ENCODE measurements at regions not wholly inside any gene's neighbourhood (a gene's known extent, or its start where the extent isn't known, plus 50 kb on each side); places are given as distances from the start of the nearest gene placed in this dataset.

DNA sequence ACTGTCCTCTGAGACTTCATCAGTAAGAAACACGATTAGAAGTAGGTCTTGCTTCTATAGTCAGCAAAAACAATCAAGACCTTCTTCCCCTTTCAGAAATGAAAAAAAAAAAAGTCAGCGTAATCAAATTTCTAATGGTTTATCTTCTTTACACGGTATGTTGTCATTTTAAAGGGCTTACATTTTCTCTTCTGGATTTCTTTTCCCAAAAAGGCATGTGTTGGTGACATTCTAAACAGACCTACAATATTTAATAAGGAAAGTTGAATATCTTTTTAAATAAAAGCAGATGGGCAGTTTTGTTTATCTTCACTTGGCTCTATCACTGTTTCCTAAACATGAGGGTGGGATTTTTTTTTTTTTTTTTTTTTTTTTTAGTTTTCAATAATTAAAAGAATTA lies 197.3 kb upstream of the ADAMTS9 start:
- no peak for DNase-seq (ENCODE audit: low spot score)

DNA sequence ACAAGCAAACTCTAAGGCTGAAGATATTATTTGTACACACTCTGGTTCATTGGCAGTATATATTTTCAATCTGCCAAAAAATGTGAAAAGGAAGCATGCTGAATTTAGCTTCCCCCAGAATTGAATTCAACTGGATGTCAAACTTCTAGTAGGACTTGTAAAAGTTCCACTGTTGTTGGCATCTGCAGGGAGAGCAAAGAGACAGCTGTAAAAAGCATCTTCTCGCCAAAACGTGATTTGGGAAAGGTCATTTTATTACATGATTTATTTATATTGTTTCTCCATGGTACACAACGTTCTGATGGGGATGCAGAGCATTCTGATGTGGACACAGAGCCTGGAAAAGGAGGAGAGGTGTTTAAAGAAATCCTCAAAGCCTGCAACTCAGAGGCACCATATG lies 196.7 kb upstream of the ADAMTS9 start:
- no peak for DNase-seq (ENCODE audit: low spot score)

DNA sequence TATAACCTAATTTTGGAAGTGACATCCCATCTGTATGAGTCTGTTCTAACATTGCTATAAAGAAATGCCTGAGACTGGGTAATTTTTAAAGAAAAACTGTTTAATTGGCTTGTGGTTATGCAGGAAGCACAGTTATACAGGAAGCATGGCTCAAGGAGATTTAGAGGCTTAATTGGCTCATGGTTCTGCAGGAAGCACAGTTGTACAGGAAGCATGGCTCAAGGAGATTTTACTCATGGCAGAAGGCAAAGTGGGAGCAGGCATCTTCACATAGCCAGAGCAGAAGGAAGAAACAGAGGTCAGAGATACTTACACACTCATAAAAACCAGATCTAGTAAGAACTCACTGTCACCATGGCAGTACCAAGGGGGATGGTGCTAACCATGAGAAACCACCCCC lies 193.1 kb upstream of the ADAMTS9 start:
- no peak for DNase-seq (ENCODE audit: low spot score)

DNA sequence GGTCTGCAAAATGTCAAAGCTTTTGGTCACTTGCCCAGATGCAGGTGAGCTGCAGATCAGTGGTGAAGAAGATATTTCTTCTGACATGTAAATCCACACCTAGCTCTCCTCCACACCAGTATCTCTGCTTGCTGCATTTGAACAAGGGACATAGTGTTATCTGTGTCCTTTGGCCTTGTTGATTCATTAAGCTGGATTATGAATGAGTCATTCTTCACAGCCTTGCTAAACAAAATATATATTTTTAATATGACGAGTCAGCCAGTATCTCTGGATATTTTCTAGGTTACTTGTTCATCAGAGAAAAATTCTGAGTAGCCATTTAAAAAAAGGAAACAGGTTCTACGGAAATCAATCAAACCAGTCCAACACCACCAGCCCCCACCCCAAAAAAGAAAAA lies 190.6 kb upstream of the ADAMTS9 start:
- DNase-seq (ENCODE audit: low spot score): no peak

DNA sequence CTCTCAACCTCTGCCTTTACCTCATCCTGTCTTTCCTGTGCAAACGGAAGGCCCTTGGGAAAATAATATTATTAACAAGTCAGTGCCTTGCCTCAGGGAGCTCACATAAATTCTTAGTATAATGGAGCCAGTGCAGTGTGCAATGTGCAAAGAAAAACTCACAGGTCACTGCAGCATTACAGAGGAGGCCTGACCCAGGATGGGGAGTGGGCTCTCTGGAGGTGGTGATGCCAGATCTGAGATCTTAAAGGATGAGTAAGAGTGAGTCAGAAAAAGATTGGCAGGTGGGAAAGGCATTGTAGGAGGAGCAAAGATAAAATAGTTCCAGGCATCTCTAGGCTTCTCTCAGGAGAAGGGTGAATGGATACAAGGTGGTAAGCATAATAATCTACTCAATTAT lies 185.6 kb upstream of the ADAMTS9 start:
- DNase-seq (ENCODE audit: low spot score): no peak

DNA sequence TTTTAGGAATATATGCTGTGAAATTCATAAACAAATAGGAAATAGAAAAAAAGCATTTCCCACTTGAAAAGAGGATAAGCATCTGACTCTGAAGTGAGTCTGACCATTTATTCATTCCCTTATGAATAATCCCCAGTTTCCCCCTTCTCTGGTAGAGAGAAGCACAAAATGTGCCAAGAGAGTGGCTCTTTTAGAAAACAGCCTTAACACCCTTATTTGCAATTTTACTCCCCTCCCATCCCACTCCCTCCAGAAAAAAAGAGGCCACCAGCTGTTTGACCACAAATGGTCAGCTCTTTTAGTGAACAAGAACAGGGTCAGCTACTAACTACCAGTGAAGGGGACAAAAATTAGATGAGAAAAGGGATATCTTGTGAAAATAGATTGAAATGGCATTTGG lies 184.5 kb upstream of the ADAMTS9 start:
- no peak for DNase-seq (ENCODE audit: low spot score)

DNA sequence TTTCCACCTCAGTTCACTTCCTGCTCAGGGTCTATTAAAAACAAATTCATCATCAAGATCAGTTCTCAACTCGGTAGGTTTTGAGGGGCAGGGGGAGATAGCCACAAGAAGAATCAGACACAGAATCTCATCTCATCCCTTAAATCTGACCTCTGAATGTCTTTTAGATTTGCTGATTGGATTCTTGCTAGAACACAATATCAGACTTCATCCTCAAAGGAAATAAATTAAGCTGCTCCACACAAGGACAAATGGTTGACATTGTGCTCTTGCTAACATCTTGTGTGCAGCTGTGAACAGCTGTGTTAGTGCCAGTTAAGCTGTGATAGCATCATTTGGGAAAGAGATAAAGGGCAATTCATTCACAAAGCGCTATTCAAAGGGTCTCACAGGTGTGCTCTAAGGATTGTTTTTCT lies 184.0 kb upstream of the ADAMTS9 start:
- no peak for DNase-seq (ENCODE audit: low spot score)

DNA sequence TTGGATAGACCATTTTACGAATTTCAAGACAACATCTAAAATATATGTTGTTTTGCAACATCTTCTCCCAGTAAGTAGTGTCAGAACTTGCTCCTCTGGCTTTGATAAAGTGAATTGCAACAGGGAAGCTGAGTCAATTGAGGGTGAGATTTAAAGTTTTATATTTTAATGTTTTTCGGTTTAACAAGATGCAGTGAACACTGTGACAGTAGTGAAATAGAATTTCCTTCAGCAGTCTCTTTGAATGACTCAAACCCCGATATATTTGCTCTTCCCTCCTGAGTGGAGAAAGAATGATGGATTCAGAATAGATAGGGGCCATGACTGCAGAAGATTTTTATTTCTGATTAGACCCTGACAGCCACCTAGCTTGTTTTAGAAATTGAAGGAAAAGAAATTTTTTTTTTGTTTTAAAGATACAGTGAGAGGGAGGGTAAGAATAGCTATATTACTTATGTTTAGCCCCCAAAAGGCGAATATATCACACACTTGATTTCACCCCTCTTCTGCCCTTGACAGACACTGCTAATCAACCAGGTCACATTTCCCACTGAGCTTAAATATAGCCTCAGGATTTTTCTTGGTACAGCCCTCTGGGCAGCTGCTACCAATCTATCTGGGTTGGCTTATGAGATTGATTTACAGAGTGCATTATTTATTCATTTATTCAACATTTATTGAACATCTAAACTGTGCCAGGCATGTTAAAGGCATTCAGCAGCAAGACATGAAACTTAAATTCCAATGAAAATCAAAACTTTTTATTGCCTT lies 183.3 kb upstream of the ADAMTS9 start:
- no peak for DNase-seq (ENCODE audit: low spot score)

DNA sequence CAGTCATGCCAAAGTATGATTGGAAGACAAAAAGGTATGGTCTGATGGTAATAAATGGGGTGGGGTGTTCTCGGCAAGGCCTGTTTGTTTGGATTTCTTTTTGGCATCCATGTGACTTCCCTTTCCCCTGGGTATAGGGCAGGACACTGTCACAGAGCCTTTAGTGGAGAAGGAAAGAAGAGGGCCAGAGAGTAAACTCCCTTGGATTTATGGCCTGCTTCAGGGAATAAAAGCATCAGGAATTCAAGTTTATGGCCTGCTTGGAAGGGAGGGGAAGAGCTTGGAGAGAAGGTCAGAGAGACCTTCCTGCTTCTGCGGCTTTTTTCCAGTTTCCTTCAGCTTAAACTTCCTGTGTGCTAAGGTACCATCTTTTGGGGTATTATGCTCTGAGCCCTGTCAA lies 179.4 kb upstream of the ADAMTS9 start:
- DNase-seq (ENCODE audit: low spot score): no peak

DNA sequence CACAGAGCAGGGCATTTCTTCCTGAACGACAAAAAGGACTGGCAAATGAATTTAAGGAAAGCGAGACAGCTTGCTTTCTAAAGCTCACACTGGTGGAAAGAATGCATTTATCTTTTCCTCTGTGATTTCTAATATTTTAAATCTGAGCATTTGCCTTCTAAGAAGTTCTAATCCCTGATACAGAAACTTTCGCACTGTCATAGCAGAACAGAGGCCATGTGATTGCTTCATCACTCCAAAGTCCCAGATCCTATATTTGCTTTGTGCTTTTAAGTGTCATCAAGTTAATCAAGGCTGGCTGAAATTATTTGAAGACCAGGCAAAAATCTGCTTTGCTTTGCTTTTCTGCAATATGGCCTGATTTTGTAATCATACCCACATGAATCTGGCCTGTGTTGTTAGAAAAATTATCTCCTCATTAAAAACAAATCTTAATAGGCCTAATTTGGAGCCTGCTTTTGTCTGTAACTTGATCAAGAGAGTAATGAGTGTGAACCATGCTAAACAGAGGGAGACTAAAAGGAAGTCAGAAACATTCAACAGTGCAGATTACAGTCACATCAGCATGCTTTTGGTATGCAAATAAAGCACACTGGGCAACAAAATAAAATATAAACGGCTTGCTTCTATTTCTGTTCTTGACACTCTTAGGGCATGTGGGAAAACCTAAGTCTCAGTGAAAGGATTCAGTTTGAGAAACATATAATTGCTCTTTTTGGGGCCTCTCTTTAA lies 178.2 kb upstream of the ADAMTS9 start:
- DNase-seq (ENCODE audit: low spot score): no peak

DNA sequence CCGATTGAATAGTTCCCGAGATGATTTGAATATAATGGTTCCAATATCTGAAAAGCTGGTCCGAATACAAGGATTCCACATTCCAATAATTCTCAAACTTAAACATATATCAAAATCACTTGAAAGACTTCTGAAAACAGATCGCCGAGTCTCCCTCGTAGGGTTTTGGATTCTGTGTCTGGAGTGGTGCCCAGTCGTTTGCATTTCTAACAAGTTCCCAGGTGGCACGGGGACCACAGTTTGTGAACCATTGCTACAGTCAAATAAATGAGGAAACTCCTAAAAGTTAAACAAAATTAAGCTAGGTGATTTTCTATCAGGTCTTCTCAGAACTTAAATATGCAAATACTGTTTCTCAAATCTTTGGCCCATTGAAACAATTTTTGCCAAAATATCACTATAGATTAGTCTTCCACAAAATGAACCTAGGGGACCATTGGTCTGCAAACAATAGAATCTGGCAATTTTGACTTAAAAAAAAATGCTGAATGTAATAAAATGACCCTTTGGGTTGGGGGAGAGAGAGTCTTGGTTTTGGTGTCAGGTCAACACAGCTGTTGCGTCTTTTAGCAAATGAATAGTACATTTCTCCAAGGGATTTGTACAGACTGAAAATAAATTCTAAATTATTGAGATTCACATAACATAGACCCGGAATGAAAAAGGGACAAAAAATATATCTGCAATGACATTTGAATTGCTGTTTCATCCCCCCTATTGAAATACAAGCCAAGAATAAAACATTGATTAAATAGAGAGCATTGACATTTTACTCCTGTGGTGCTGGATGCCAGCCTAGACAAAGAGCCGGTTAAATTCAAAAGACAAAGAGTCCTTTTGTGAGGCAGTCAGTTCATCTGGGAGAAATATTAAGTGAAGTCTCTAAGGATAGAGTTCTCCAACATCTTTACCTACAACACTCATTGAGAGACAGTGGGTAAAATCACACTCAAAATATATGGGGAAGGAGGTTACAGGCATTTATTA lies 175.7 kb upstream of the ADAMTS9 start:
- no peak for DNase-seq (ENCODE audit: low spot score)

DNA sequence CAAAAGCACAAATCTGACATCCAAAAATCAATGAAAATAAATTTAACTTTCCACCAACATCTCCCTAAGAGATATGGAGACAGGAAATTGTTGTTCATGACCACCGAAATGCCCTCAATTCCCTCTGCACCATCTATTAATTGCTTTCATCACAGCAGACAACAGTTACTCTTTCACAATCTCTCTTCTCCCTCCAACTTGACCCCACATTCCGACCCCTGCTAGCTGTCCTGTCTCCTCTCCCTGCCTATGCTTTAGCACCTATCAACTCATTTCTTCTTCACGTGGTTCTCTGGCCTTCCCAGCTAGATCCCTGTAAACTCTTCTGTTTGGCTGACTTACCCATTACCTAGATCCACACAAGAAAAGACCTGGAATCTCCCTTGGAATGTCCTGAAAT lies 173.9 kb upstream of the ADAMTS9 start:
- DNase-seq (ENCODE audit: low spot score): no peak

DNA sequence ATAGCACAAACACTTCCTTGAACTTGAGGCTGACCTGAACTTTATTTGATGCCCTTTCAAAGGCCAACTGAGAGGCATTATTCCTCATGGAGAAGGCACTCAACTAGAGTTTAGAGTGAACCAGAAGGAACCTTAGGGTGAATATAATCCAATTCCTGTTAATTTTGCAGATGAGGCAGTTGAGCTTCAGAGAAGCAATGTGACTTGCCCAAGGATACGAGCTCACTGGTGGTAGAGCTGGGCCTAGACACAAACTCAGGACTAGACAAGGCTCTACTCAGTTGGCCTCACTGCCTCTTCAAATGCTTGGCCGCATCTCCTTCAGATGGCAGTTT lies 172.7 kb upstream of the ADAMTS9 start:
- DNase-seq (ENCODE audit: low spot score): no peak

DNA sequence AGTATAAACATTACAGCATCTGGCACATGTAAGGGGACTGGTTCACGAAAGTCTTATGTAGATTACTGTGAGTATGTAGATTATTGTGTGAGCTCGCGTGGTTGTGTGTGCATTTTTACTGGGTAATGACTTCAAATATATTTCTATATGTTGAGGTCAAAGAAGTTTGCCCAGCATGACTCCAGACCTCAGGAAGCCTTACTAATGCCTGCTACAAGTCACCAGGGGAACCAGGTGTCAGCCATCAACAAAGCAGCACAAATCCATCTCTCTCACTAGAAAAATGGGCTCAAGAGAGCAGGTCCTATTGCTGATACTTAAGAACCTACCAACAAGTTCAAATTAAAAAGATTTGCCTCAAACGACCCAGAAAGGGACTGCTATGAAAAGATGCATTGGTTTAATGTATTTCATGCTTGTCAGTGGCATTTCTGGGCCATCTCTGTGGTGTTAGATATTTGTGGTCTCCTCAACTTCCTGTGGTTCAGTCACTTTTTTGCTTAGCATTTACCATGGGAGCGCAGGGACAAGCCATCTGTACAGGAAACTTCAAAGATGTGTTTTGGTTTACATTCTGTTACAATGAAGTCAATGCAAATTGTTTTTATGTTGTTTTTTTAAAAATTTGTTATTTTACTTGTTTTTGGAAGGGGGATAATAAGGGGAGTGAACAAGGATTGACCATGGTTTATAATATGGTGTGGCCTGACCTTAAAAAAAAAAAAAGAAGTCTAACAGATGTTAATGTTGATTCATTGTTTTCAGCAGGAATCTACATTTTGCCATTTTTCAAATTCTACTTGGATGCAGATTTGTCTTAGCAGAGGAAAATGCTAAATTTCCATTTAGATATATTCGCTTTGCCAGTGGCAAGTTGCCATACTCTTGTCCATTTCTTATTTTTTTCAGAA lies 172.1 kb upstream of the ADAMTS9 start:
- DNase-seq (ENCODE audit: low spot score): no peak

DNA sequence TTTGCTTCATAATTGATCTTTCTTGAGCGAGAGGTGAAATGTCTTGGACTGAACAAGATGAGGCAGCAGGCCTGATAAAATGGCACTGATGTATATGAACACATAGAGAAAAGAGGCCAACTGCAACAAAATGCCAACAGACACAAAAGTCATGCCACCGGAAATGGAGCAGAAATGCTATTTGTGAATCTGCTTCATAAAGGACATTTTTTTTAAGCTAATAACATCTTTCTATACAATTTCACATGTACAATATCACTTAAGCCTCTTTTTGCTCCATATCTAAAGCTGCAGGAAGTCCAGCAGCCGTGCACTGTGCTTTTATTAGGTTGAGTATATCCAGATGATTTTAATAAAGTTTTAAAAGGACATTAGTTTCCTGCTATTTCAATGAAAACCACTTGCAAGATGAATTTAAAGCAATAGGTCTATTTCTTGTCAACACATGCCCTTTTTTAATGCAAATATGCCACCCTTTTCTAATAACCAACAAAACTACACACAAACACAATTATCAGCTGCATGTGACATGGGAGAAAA lies 169.2 kb upstream of the ADAMTS9 start:
- DNase-seq (ENCODE audit: low spot score): no peak

DNA sequence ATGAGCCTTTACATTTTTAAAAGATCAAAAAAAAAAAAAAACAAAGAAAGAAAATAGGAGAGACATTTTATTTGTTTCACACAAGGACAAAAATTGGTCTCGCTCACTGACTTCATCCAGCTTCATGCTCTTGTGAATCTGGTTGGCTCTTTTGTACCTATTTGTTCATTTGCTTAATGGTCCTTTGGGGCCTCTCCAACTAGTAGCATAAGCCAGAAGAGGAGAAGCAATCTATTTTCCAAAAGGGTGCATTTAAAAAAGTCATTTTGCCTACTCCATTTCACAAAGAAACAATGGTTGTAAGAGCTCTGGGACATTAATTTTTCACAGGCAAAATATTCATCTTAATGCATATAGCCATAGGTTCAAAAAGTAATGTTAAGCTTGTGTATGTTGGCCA lies 168.3 kb upstream of the ADAMTS9 start:
- DNase-seq (ENCODE audit: low spot score): no peak

DNA sequence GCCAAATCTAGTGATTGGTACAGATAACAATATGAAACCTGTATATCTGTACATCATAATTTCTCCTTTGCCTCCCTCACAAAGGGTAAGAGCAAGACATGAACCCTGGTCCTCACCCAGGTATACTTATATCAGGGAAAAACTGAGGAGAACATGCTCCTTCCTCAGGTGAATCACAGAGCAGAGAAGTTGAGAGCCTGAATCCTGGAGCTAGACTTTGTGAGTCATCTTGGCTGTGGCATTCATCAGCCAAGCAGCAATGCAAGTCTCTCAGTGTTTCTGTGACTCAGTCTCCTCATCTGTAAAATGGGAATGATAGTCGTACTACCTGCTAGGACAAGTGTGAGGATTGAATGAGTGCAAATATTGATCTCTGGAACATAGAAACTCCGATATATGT lies 165.7 kb upstream of the ADAMTS9 start:
- DNase-seq (ENCODE audit: low spot score): no peak

DNA sequence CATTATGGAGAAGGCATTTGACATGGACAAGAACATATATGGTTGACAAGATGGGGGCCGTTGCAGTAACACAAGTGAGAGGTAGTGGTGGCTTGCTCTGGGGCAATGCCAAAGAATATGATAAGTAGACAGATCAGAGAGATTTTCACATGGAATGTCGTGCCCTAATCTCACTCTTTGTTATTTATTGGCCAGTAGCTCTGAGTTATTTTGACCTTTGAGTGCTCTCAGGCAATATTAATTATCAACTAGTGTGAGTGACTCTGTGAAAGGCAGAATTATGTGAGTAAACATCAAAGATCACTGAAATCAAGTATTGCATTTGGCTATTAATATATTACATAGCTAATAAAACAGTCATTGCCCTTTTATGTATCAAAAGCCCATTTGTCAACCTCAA lies 164.9 kb upstream of the ADAMTS9 start:
- no peak for DNase-seq (ENCODE audit: low spot score)

DNA sequence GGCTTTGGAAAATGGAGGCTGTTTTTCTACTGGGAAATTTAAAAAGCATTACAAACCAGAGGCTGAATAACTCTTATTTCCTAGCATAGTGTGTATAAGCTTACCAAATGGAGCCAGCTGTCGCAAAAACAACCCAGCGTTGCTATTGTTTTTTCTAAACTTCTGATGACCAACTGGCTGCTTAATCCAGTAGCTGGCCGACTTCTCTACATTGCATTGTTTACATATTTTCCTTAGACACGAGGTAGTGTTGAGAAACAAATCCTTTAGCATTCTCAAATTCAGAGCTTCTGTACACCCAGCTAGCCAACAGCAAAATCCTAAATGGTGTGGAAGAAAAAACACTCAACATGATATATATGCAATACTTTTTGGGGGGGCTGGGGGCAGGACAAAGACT lies 161.0 kb upstream of the ADAMTS9 start:
- DNase-seq (ENCODE audit: low spot score): no peak

DNA sequence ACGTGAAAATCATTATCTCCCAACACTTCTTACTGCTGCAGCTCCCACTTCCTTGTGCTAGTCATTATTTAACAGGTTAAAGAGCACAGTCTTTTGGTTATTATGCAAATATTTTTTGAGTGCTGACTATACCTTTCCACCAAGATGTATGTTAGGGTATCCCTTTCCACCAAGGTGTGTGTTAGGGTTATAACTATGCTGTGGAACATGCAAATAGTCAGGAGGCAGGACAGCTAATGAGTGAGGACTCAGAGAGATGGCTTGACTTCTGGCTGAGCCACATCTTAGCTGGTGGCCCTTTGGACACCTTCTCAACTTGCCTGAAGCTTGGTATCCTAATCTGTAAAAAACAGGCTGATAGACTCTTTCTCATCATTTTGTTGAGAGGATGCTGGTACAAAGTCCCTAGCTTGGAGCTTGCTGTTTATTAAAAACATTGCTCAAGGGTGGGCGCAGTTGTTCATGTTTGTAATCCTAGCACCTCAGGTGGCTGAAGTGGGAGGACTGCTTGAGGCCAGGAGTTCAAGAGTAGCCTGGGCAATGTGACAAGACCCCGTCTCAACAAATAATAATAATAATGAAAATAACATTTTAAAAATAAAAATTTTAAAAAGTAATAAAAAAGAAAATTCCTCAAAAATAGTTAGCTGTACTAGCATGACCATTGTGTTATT lies 160.5 kb upstream of the ADAMTS9 start:
- DNase-seq (ENCODE audit: low spot score): no peak

DNA sequence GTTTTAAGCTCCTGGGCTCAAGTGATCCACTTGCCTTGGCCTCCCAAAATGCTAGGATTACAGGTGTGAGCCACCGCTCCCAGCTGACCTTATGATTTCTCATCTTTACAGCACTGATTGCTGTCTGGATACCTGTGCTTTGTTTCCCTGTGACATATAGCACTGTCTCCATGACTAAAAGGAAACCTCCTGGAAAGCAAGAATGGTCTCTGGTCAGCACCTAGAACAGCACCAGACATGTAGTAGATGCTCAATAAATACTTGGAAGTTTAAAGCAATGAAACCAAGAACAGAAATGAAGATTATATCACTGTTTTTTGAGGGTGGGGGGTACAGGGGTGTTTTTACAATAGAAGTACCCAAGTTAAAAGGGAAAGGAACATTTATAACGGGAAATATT lies 156.8 kb upstream of the ADAMTS9 start:
- no peak for DNase-seq (ENCODE audit: low spot score)

Data from HuH-7.5 (cell line).